Trophoblast cell (in vitro differentiated cells and primary cell): ENCODE measurements at regions not wholly inside any gene's neighbourhood (a gene's known extent, or its start where the extent isn't known, plus 50 kb on each side); places are given as distances from the start of the nearest gene placed in this dataset.
"Not testable (repeated sequence)": the region's sequence is repeated elsewhere in the genome, so short reads cannot be mapped to it uniquely, and the experiment has no call there.

Experiments used
- DNase-seq, 2 donors: peaks; one replicate each; pipeline ENCODE4 v3.0.0-alpha.2; 2016
- H2AFZ ChIP-seq: 2 replicates; pipeline ENCODE4 v1.6.1; 2013; ENCODE audit warnings: low read length, moderate library complexity, mild to moderate bottlenecking; ENCODE audit not compliant: insufficient read depth, poor library complexity
- H2AK5ac ChIP-seq: 2 replicates; pipeline ENCODE4 v1.6.1; 2013; ENCODE audit warnings: mild to moderate bottlenecking, low read length
- H2BK120ac ChIP-seq: 2 replicates; pipeline ENCODE4 v1.6.1; 2013; ENCODE audit warnings: low read length, mild to moderate bottlenecking, moderate library complexity; ENCODE audit not compliant: insufficient read depth, poor library complexity
- H2BK12ac ChIP-seq: 2 replicates; pipeline ENCODE4 v1.6.1; 2013; ENCODE audit warnings: mild to moderate bottlenecking, low read length, moderate library complexity
- H2BK5ac ChIP-seq: 2 replicates; pipeline ENCODE4 v1.6.1; 2013; ENCODE audit warnings: low read length, low read depth, moderate library complexity, mild to moderate bottlenecking; ENCODE audit not compliant: poor library complexity
- H3K14ac ChIP-seq: 2 replicates; pipeline ENCODE4 v1.6.1; 2013; ENCODE audit warnings: mild to moderate bottlenecking, low read length
- H3K18ac ChIP-seq: 2 replicates; pipeline ENCODE4 v1.6.1; 2013; ENCODE audit warnings: mild to moderate bottlenecking, low read length
- H3K23ac ChIP-seq: 2 replicates; pipeline ENCODE4 v1.6.1; 2013; ENCODE audit warnings: low read length
- H3K27ac ChIP-seq: 2 replicates; pipeline ENCODE4 v1.5.1; 2013; ENCODE audit warnings: low read depth, mild to moderate bottlenecking, inconsistent platforms, low read length, moderate library complexity
- H3K27me3 ChIP-seq: 2 replicates; pipeline ENCODE4 v1.6.1; 2013; ENCODE audit warnings: inconsistent platforms, mild to moderate bottlenecking, low read length, moderate library complexity; ENCODE audit not compliant: insufficient read depth
- H3K36me3 ChIP-seq, 2 experiments: 1 replicate in 1 of 2; 2 replicates in 1 of 2; pipeline ENCODE4 v1.6.1; 2013; ENCODE audit warnings: low read length in 2 of 2, mild to moderate bottlenecking in 2 of 2, moderate library complexity in 1 of 2; ENCODE audit not compliant: insufficient read depth in 2 of 2, control insufficient read depth in 1 of 2
- H3K4ac ChIP-seq: 2 replicates; pipeline ENCODE4 v1.6.1; 2013; ENCODE audit warnings: low read depth, mild to moderate bottlenecking, low read length, moderate library complexity
- H3K4me1 ChIP-seq, 2 experiments: 1 replicate in 1 of 2; 2 replicates in 1 of 2; pipeline ENCODE4 v1.6.1; 2013; ENCODE audit warnings: low read length in 2 of 2, mild to moderate bottlenecking in 2 of 2, moderate library complexity in 1 of 2; ENCODE audit not compliant: insufficient read depth in 2 of 2, control insufficient read depth in 1 of 2
- H3K4me2 ChIP-seq: 2 replicates; pipeline ENCODE4 v1.6.1; 2013; ENCODE audit warnings: inconsistent platforms, mild to moderate bottlenecking, low read length, moderate library complexity
- H3K4me3 ChIP-seq: 2 replicates; pipeline ENCODE4 v1.5.1; 2013; ENCODE audit warnings: mild to moderate bottlenecking, low read depth, low read length, inconsistent platforms
- H3K79me1 ChIP-seq: one replicate; pipeline ENCODE4 v1.6.1; 2013; ENCODE audit warnings: low read length
- H3K79me2 ChIP-seq: 2 replicates; pipeline ENCODE4 v1.6.1; 2013; ENCODE audit warnings: low read length, mild to moderate bottlenecking; ENCODE audit not compliant: control insufficient read depth, insufficient read depth, poor library complexity
- H3K9ac ChIP-seq: 2 replicates; pipeline ENCODE4 v1.6.1; 2013; ENCODE audit warnings: mild to moderate bottlenecking, low read length
- H3K9me3 ChIP-seq: 2 replicates; pipeline ENCODE4 v1.6.1; 2013; ENCODE audit warnings: low read depth, mild to moderate bottlenecking, control low read depth, inconsistent platforms, low read length; ENCODE audit not compliant: insufficient read depth
- H4K12ac ChIP-seq: 2 replicates; pipeline ENCODE4 v1.6.1; 2013; ENCODE audit warnings: low read depth, mild to moderate bottlenecking, low read length, moderate library complexity
- H4K8ac ChIP-seq: 2 replicates; pipeline ENCODE4 v1.6.1; 2013; ENCODE audit warnings: low read depth, mild to moderate bottlenecking, low read length, moderate library complexity
- H4K91ac ChIP-seq: one replicate; pipeline ENCODE4 v1.6.1; 2013; ENCODE audit warnings: low read depth, mild to moderate bottlenecking, low read length, moderate library complexity
- WGBS: extraction: QIAGEN DNeasy Blood & Tissue Kit; methylation state at CpG from one replicate; pipeline ENCODE4 v1.1.7; 2013; ENCODE audit warnings: missing lambda C conversion rate; ENCODE audit not compliant: insufficient read length, insufficient coverage; ENCODE audit errors: extremely low coverage; 5-methylcytosine and 5-hydroxymethylcytosine counted together

DNA sequence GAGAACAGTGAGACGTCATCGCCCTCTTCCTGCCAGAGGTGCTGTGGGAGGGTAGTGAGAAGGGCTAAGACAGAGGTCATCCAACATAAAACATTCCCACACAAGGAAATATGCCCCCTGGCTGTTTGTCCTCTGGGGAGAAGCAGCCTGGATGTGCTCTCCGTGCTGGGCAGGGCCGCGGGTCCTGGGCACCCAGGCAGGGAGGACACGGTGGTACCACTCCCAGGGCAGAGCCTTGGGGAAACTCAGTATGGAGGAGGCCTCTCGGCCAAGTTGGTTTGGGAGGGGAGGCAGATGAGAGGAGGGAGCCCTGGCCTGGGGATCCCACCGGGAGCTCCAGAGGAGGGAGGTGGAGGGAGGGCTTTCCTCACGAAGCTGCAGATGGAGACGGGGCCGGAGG, 129.4 kb downstream of the GLRX3 start:
- Histone ChIP-seq H2AK5ac (no peak overlapping the region), H3K14ac (no peak overlapping the region), H2AFZ (no peak overlapping the region), H3K18ac (no peak overlapping the region), H4K8ac (no peak overlapping the region), H3K4me2 (no peak overlapping the region), H3K79me1 (no peaks in the 10 kb centered on the region), H3K36me3 (no peaks in the 10 kb centered on the region), H2BK12ac (no peak overlapping the region), H3K9me3 (peaks cover 60% of the 10 kb centered on the region), H2BK120ac (no peak overlapping the region), H3K4ac (no peak overlapping the region), H3K27me3 (no peaks in the 10 kb centered on the region), H3K79me2 (no peaks in the 10 kb centered on the region), H4K91ac (no peak overlapping the region), H3K4me1 (no peaks in the 10 kb centered on the region), H3K4me3 (no peak overlapping the region), H3K23ac (no peak overlapping the region), H3K9ac (no peak overlapping the region), H3K27ac (no peak overlapping the region), H2BK5ac (no peak overlapping the region), H4K12ac (no peak overlapping the region)
- no peak for DNase-seq
- WGBS, result no CpG with 5 or more reads among the region's 11 CpGs

DNA sequence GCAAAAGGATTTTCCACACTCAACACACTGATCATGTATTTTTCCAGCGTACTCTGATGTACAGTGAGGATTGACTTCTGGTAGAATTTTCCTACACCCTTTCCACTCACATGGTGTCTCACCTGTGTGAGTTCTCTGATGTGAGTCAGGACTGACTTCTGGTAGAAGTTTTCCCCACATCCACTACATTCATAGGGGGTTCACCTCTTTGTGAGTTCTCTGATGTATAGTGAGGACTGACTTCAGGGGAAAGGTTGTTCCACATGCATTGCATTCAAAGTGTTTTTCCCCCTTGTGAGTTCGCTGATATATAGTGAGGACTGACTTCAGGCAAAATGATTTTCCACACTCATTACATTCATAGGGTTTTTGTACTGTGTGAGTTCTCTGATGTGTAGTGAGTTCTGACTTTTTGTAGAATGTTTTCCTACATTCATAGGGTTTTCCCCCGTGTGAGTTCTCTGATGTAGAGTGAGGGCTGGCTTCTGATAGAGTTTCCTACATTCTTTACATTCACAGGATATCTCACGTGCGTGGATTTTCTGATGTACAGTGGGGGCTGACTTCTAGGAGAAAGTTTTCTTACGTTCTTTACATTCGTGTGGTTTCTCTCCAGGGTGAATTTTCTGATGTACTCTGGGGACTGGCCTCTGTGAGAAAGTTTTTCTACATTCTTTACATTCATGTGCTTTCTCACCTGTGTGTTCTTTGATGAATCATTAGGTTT, 146.5 kb downstream of the GLRX3 start:
- H2AFZ ChIP-seq, result no peak overlapping the region
- H4K8ac ChIP-seq, result no peak overlapping the region
- no peak for DNase-seq
- no peak overlapping the region for H3K4ac ChIP-seq
- H2AK5ac ChIP-seq, result no peak overlapping the region
- H3K9ac ChIP-seq, result no peak overlapping the region
- H2BK5ac ChIP-seq, result no peak overlapping the region
- H3K4me3 ChIP-seq, result no peak overlapping the region
- H3K79me1 ChIP-seq, result no peaks in the 10 kb centered on the region
- H3K18ac ChIP-seq, result no peak overlapping the region
- H3K79me2 ChIP-seq, result no peaks in the 10 kb centered on the region
- WGBS, result no CpG with 5 or more reads among the region's 7 CpGs
- H3K9me3 ChIP-seq, result peaks cover 34% of the 10 kb centered on the region
- no peak overlapping the region for H3K14ac ChIP-seq
- H3K23ac ChIP-seq, result no peak overlapping the region
- H3K36me3 ChIP-seq, result peaks cover 0 to 3% of the 10 kb centered on the region in 2 experiments
- no peaks in the 10 kb centered on the region for H3K4me1 ChIP-seq
- H4K12ac ChIP-seq, result no peak overlapping the region
- no peak overlapping the region for H2BK120ac ChIP-seq
- no peak overlapping the region for H4K91ac ChIP-seq
- no peak overlapping the region for H3K4me2 ChIP-seq
- H2BK12ac ChIP-seq, result no peak overlapping the region
- no peaks in the 10 kb centered on the region for H3K27me3 ChIP-seq
- no peak overlapping the region for H3K27ac ChIP-seq

- H3K18ac ChIP-seq, result no peak overlapping the region
- DNase-seq, result no peak
- H2AK5ac ChIP-seq, result no peak overlapping the region
- no peaks in the 10 kb centered on the region for H3K4me1 ChIP-seq
- no peak overlapping the region for H3K9ac ChIP-seq
- no peak overlapping the region for H3K4me3 ChIP-seq
- H3K36me3 ChIP-seq, result peaks cover 0 to 3% of the 10 kb centered on the region in 2 experiments
- H3K79me2 ChIP-seq, result no peaks in the 10 kb centered on the region
- H3K4me2 ChIP-seq, result no peak overlapping the region
- no peak overlapping the region for H3K14ac ChIP-seq
- H3K27ac ChIP-seq, result no peak overlapping the region
- no peak overlapping the region for H2BK12ac ChIP-seq
- H4K12ac ChIP-seq, result no peak overlapping the region
- H3K4ac ChIP-seq, result no peak overlapping the region
- no peak overlapping the region for H2AFZ ChIP-seq
- H4K91ac ChIP-seq, result no peak overlapping the region
- H4K8ac ChIP-seq, result no peak overlapping the region
- no peak overlapping the region for H2BK120ac ChIP-seq
- H3K79me1 ChIP-seq, result no peaks in the 10 kb centered on the region
- H2BK5ac ChIP-seq, result no peak overlapping the region
- no peaks in the 10 kb centered on the region for H3K27me3 ChIP-seq
- H3K23ac ChIP-seq, result no peak overlapping the region
- peaks cover 34% of the 10 kb centered on the region for H3K9me3 ChIP-seq
- no CpG with 5 or more reads among the region's 4 CpGs for WGBS
Observed at GRCh38 chr10:130283219-130283545, 147.0 kb downstream of the GLRX3 start.

DNA sequence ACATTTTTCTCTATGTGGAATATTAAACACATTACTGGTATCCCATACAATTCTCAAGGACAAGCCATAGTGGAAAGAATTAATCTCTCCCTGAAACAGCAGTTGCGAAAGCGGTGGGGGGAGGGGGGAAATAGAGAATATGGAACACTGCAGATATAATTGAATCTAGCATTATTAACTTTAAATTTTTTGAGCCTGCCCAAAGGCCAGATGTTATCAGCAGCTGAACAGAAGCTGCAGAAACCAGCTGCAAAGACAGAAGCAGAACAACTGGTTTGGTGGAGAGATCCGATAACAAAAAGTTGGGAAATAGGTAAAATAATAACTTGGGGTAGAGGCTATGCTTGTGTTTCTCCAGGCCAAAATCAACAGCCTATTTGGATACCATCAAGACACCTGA, 159.6 kb downstream of the GLRX3 start:
- not testable (repeated sequence) for H3K14ac ChIP-seq, H3K18ac ChIP-seq, H2BK5ac ChIP-seq, H3K9ac ChIP-seq, H3K79me2 ChIP-seq, H2BK120ac ChIP-seq, H3K36me3 ChIP-seq, H4K91ac ChIP-seq, H3K4me1 ChIP-seq, H3K4ac ChIP-seq, H4K8ac ChIP-seq, H3K79me1 ChIP-seq, H3K27me3 ChIP-seq, H3K27ac ChIP-seq, H4K12ac ChIP-seq, DNase-seq, H3K4me3 ChIP-seq, H2AK5ac ChIP-seq, H2AFZ ChIP-seq, H2BK12ac ChIP-seq, H3K4me2 ChIP-seq, H3K23ac ChIP-seq
- H3K9me3 ChIP-seq, result peaks cover 17% of the 10 kb centered on the region
- WGBS, result no CpG with 5 or more reads among the region's 3 CpGs
